IMR-90 (cell line): ENCODE measurements at regions not wholly inside any gene's neighbourhood (a gene's known extent, or its start where the extent isn't known, plus 50 kb on each side); places are given as distances from the start of the nearest gene placed in this dataset.

Source experiments
- ATAC-seq: fragments of 200-7000 bp; cut with Tn5 transposase; 2 replicates; pipeline ENCODE4 v1.9.1; 2020; ENCODE audit warnings: low read depth, mild to moderate bottlenecking, moderate library complexity
- BruUV-seq: library from RNA; stranded (reverse); fragments of 400-500 nt; replicated peaks from 2 replicates; lab custom pipeline; 2021; lab: Mats Ljungman, UMichigan
- CTCF ChIA-PET: fragments of 300-600 bp; formaldehyde crosslinking; extraction: SDS; loops from one replicate; lab custom pipeline; 2021; ENCODE audit warnings: antibody characterized with exemption; lab: Yijun Ruan, JAX
- POLR2A ChIA-PET: fragments of 300-600 bp; sonication (Branson Sonifier 250); formaldehyde crosslinking; loops from one replicate; lab custom pipeline; 2022; ENCODE audit warnings: antibody characterized with exemption; ENCODE audit not compliant: unreplicated experiment; lab: Charles Lee
- DNase-seq: peaks from one replicate; pipeline ENCODE4 v3.0.0; 2013
- H2AFZ ChIP-seq: replicated peaks from 2 replicates; pipeline ENCODE3; 2013; ENCODE audit warnings: low read length, mild to moderate bottlenecking; ENCODE audit not compliant: poor library complexity
- H2AK5ac ChIP-seq: 2 replicates; pipeline ENCODE4 v1.6.1; 2013; ENCODE audit warnings: low read depth, low read length, inconsistent platforms
- H2AK9ac ChIP-seq: replicated peaks from 2 replicates; pipeline ENCODE3; 2013; ENCODE audit warnings: mild to moderate bottlenecking, low read depth, low read length, moderate library complexity; ENCODE audit not compliant: poor library complexity
- H2BK120ac ChIP-seq: 2 replicates; pipeline ENCODE4 v1.6.1; 2013; ENCODE audit warnings: low read depth, low read length, inconsistent platforms
- H2BK15ac ChIP-seq: 3 replicates; pipeline ENCODE4 v1.6.1; 2013; ENCODE audit warnings: low read depth, low read length, inconsistent platforms
- H2BK20ac ChIP-seq: 2 replicates; pipeline ENCODE4 v1.6.1; 2013; ENCODE audit warnings: low read depth, mild to moderate bottlenecking, inconsistent platforms, low read length, moderate library complexity
- H2BK5ac ChIP-seq: 2 replicates; pipeline ENCODE4 v1.6.1; 2013; ENCODE audit warnings: mild to moderate bottlenecking, low read depth, low read length, inconsistent platforms; ENCODE audit not compliant: poor library complexity, severe bottlenecking
- H3K14ac ChIP-seq: replicated peaks from 2 replicates; pipeline ENCODE4 v1.6.1; 2013; ENCODE audit warnings: low read depth, low read length, inconsistent platforms
- H3K18ac ChIP-seq: 2 replicates; pipeline ENCODE4 v1.6.1; 2013; ENCODE audit warnings: low read depth, low read length, control low read depth
- H3K23ac ChIP-seq: 2 replicates; pipeline ENCODE4 v1.6.1; 2013; ENCODE audit warnings: low read depth, low read length, inconsistent platforms
- H3K27ac ChIP-seq: 2 replicates; pipeline ENCODE4 v1.5.1; 2013; ENCODE audit warnings: mild to moderate bottlenecking, control low read depth, low read length; ENCODE audit not compliant: insufficient read depth
- H3K27me3 ChIP-seq: 2 replicates; pipeline ENCODE4 v1.6.1; 2013; ENCODE audit warnings: low read length; ENCODE audit not compliant: control insufficient read depth, insufficient read depth
- H3K36me3 ChIP-seq: 2 replicates; pipeline ENCODE4 v1.6.1; 2013; ENCODE audit warnings: low read length, mixed read lengths; ENCODE audit not compliant: control insufficient read depth, insufficient read depth
- H3K4ac ChIP-seq: 2 replicates; pipeline ENCODE4 v1.6.1; 2013; ENCODE audit warnings: low read depth, low read length, inconsistent platforms
- H3K4me1 ChIP-seq: 2 replicates; pipeline ENCODE4 v1.6.1; 2013; ENCODE audit warnings: low read length, mixed read lengths; ENCODE audit not compliant: control insufficient read depth, insufficient read depth
- H3K4me2 ChIP-seq: 2 replicates; pipeline ENCODE4 v1.6.1; 2013; ENCODE audit warnings: low read depth, mild to moderate bottlenecking, control low read depth, low read length, moderate library complexity
- H3K4me3 ChIP-seq: 2 replicates; pipeline ENCODE4 v1.5.1; 2013; ENCODE audit warnings: low read depth, mild to moderate bottlenecking, control low read depth, low read length, moderate library complexity; ENCODE audit not compliant: insufficient read depth
- H3K56ac ChIP-seq: 2 replicates; pipeline ENCODE4 v1.6.1; 2013; ENCODE audit warnings: low read length, inconsistent platforms; ENCODE audit not compliant: insufficient read depth; ENCODE audit errors: extremely low read depth
- H3K79me1 ChIP-seq, 2 experiments: 2 replicates each; pipeline ENCODE4 v1.6.1; 2013; ENCODE audit warnings: low read length in 2 of 2, inconsistent platforms in 1 of 2, low read depth in 1 of 2
- H3K9ac ChIP-seq: 2 replicates; pipeline ENCODE4 v1.6.1; 2013; ENCODE audit warnings: low read depth, low read length, control low read depth
- H3K9me1 ChIP-seq: 2 replicates; pipeline ENCODE4 v1.6.1; 2013; ENCODE audit warnings: low read length, inconsistent platforms; ENCODE audit not compliant: insufficient read depth
- H3K9me3 ChIP-seq: 2 replicates; pipeline ENCODE4 v1.6.1; 2013; ENCODE audit warnings: low read length; ENCODE audit not compliant: control insufficient read depth, insufficient read depth
- H4K20me1 ChIP-seq: 2 replicates; pipeline ENCODE4 v1.6.1; 2013; ENCODE audit warnings: low read length, inconsistent platforms; ENCODE audit not compliant: insufficient read depth
- H4K5ac ChIP-seq: 2 replicates; pipeline ENCODE4 v1.6.1; 2013; ENCODE audit warnings: mild to moderate bottlenecking, low read depth, low read length, control low read depth
- H4K8ac ChIP-seq, 2 experiments: 2 replicates each; pipeline ENCODE4 v1.6.1; 2013; ENCODE audit warnings: low read depth in 2 of 2, low read length in 2 of 2, control low read depth in 1 of 2, inconsistent platforms in 1 of 2
- H4K91ac ChIP-seq: 2 replicates; pipeline ENCODE4 v1.6.1; 2013; ENCODE audit warnings: low read depth, low read length, inconsistent platforms; ENCODE audit not compliant: insufficient read depth
- BHLHE40 ChIP-seq: fragments of 150-350 bp; IDR thresholded peaks from 2 replicates; pipeline ENCODE4 v1.6.1; 2016; ENCODE audit warnings: mild to moderate bottlenecking, low read depth, low read length
- CEBPB ChIP-seq: IDR thresholded peaks from 2 replicates; pipeline ENCODE4 v1.6.1; 2012; ENCODE audit warnings: low read depth, low read length, improper control_type of control experiment
- CHD1 ChIP-seq: IDR thresholded peaks from 2 replicates; pipeline ENCODE4 v1.6.1; 2012; ENCODE audit warnings: low read depth, low read length, improper control_type of control experiment
- CTCF ChIP-seq: conservative IDR thresholded peaks from 2 replicates; pipeline ENCODE4 v1.5.1; 2012; ENCODE audit warnings: mild to moderate bottlenecking, low read depth, low read length, improper control_type of control experiment
- ELK1 ChIP-seq: fragments of 150-350 bp; IDR thresholded peaks from 2 replicates; pipeline ENCODE4 v1.6.1; 2016; ENCODE audit warnings: low read depth, mild to moderate bottlenecking, low read length, moderate library complexity, borderline replicate concordance
- FOS ChIP-seq: fragments of 150-350 bp; IDR thresholded peaks from 2 replicates; pipeline ENCODE4 v1.6.1; 2016; ENCODE audit warnings: low read depth, low read length
- MAFK ChIP-seq: IDR thresholded peaks from 2 replicates; pipeline ENCODE4 v1.6.1; 2012; ENCODE audit warnings: low read depth, low read length, improper control_type of control experiment
- MAZ ChIP-seq: IDR thresholded peaks from 2 replicates; pipeline ENCODE4 v1.6.1; 2012; ENCODE audit warnings: low read depth, mild to moderate bottlenecking, low read length, improper control_type of control experiment, moderate library complexity, borderline replicate concordance
- MXI1 ChIP-seq: IDR thresholded peaks from 2 replicates; pipeline ENCODE4 v1.6.1; 2012; ENCODE audit warnings: low read depth, mild to moderate bottlenecking, low read length, moderate library complexity, borderline replicate concordance
- NFE2L2 ChIP-seq: fragments of 150-350 bp; IDR thresholded peaks from 2 replicates; pipeline ENCODE4 v1.6.1; 2016; ENCODE audit warnings: low read depth, mild to moderate bottlenecking, low read length
- POLR2A ChIP-seq: IDR thresholded peaks from 2 replicates; pipeline ENCODE4 v1.6.1; 2012; ENCODE audit warnings: mild to moderate bottlenecking, low read depth, low read length
- RAD21 ChIP-seq: IDR thresholded peaks from 2 replicates; pipeline ENCODE4 v1.6.1; 2012; ENCODE audit warnings: low read length, improper control_type of control experiment
- RCOR1 ChIP-seq: IDR thresholded peaks from 2 replicates; pipeline ENCODE4 v1.6.1; 2012; ENCODE audit warnings: mild to moderate bottlenecking, low read length, improper control_type of control experiment; ENCODE audit not compliant: insufficient replicate concordance
- RFX5 ChIP-seq: IDR thresholded peaks from 2 replicates; pipeline ENCODE4 v1.8.0; 2012; ENCODE audit warnings: low read depth, mild to moderate bottlenecking, low read length, moderate library complexity
- SMC3 ChIP-seq: fragments of 150-350 bp; IDR thresholded peaks from 2 replicates; pipeline ENCODE4 v1.6.1; 2016; ENCODE audit warnings: low read depth, mild to moderate bottlenecking, antibody characterized with exemption, low read length, moderate library complexity
- USF2 ChIP-seq: fragments of 150-350 bp; IDR thresholded peaks from 2 replicates; pipeline ENCODE4 v1.6.1; 2017; ENCODE audit warnings: mild to moderate bottlenecking, antibody characterized with exemption, low read length, low read depth
- WGBS, 2 experiments: methylation state at CpG; one replicate each; pipeline versions ENCODE4 v1.1.5 to v1.1.7; 2013; ENCODE audit warnings: missing lambda C conversion rate in 2 of 2; ENCODE audit not compliant: insufficient read length in 1 of 2; ENCODE audit errors: extremely low coverage in 2 of 2; 5-methylcytosine and 5-hydroxymethylcytosine counted together
- dilution Hi-C: fragments of 300-500 bp; cut with HindIII; formaldehyde crosslinking; loops from one replicate; pipeline ENCODE4 v1.14.3; 2018; ENCODE audit warnings: low sequenced_read_pairs; ENCODE audit not compliant: unreplicated experiment
- in situ Hi-C: fragments of 300-500 bp; cut with MboI; formaldehyde crosslinking; loops from 3 replicates; pipeline ENCODE4 v1.14.3; 2019; ENCODE audit warnings: low sequenced_read_pairs, inconsistent platforms, mixed read lengths
- intact Hi-C: fragments of 100-400 bp; cut with micrococcal nuclease; formaldehyde crosslinking; loops from 2 replicates; pipeline ENCODE4 v1.10.0; 2022

- Histone ChIP-seq H2BK120ac (no peak overlapping the region), H3K4me2 (no peak overlapping the region), H3K4me3 (no peak overlapping the region), H3K27ac (no peak overlapping the region), H2AK9ac (no peak overlapping the region), H3K18ac (no peak overlapping the region), H2AK5ac (no peak overlapping the region), H3K23ac (no peak overlapping the region), H3K9me1 (no peaks in the 10 kb centered on the region), H3K56ac (no peak overlapping the region), H4K91ac (no peak overlapping the region), H4K8ac (no peak overlapping the region), H3K79me1 (no peaks in the 10 kb centered on the region), H3K27me3 (peaks cover 4% of the 10 kb centered on the region; the same call in 1 of the 2 replicates), H3K14ac (no peak overlapping the region), H2BK5ac (no peak overlapping the region), H3K36me3 (no peaks in the 10 kb centered on the region), H3K4me1 (no peaks in the 10 kb centered on the region), H4K5ac (no peak overlapping the region), H3K9me3 (no peaks in the 10 kb centered on the region), H2BK15ac (no peak overlapping the region), H2BK20ac (no peak overlapping the region), H3K4ac (no peak overlapping the region), H2AFZ (no peak overlapping the region), H3K9ac (no peak overlapping the region), H4K20me1 (no peaks in the 10 kb centered on the region)
- ChIA-PET CTCF (no interaction called here), POLR2A (no interaction called here)
- TF ChIP-seq CEBPB (no peak), SMC3 (no peak), FOS (no peak), NFE2L2 (no peak), CTCF (no peak), MAZ (no peak), ELK1 (no peak), CHD1 (no peak), MXI1 (no peak), RAD21 (no peak), MAFK (no peak), USF2 (no peak), BHLHE40 (no peak), RCOR1 (no peak), RFX5 (no peak), POLR2A (no peak)
- BruUV-seq: no TSS peak
- in situ Hi-C loops (no loop called here), dilution Hi-C loops (no loop called here), intact Hi-C loops (no loop called here)
- DNase-seq (no peak), ATAC-seq (no peak)
- no CpG with 5 or more reads among the region's 2 CpGs for WGBS, 2 experiments
Observed at GRCh38 chr2:118171546-118171945, 83.3 kb downstream of the INSIG2 start.
